ENCODE measurements at regions not wholly inside any gene's neighbourhood (a gene's known extent, or its start where the extent isn't known, plus 50 kb on each side); places are given as distances from the start of the nearest gene placed in this dataset.
"Not testable (repeated sequence)": the region's sequence is repeated elsewhere in the genome, so short reads cannot be mapped to it uniquely, and the experiment has no call there.

DNA sequence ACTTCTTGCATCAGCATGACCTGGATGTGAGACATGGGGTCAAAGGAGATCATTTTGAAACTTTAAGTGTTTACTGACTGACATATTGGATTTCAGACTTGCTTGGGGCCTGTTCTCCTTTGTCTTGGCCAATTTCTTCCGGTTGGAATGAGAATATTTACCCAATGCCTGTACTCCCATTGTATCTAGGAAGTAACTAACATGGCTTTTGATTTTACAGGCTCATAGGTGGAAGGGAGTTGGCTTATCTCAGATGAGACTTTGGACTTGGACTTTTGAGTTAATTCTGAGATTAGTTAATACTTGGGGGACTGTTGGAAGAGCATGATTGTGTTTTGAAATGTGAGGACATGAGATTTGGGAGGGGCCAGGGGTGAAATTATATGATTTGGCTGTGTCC, 262.1 kb downstream of the DKK2 start:
- TF ChIP-seq, protein P1, sequence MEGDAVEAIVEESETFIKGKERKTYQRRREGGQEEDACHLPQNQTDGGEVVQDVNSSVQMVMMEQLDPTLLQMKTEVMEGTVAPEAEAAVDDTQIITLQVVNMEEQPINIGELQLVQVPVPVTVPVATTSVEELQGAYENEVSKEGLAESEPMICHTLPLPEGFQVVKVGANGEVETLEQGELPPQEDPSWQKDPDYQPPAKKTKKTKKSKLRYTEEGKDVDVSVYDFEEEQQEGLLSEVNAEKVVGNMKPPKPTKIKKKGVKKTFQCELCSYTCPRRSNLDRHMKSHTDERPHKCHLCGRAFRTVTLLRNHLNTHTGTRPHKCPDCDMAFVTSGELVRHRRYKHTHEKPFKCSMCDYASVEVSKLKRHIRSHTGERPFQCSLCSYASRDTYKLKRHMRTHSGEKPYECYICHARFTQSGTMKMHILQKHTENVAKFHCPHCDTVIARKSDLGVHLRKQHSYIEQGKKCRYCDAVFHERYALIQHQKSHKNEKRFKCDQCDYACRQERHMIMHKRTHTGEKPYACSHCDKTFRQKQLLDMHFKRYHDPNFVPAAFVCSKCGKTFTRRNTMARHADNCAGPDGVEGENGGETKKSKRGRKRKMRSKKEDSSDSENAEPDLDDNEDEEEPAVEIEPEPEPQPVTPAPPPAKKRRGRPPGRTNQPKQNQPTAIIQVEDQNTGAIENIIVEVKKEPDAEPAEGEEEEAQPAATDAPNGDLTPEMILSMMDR (IDR thresholded peaks at IDR 0.05 in 2 of 3, conservative IDR thresholded peaks at IDR 0.05 in 1 of 3; ENCODE audit: control insufficient read depth in 2 of 3, extremely low read depth in 1 of 3, insufficient read depth in 1 of 3, low read depth in 3 of 3, low read length in 3 of 3) = not testable (repeated sequence)
- TF ChIP-seq, protein P2, sequence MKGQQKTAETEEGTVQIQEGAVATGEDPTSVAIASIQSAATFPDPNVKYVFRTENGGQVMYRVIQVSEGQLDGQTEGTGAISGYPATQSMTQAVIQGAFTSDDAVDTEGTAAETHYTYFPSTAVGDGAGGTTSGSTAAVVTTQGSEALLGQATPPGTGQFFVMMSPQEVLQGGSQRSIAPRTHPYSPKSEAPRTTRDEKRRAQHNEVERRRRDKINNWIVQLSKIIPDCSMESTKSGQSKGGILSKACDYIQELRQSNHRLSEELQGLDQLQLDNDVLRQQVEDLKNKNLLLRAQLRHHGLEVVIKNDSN (IDR thresholded peaks at IDR 0.05; ENCODE audit: borderline replicate concordance, extremely low read length, insufficient read depth, low read depth, low read length) = not testable (repeated sequence)
